IMR-90 (cell line): ENCODE measurements at regions not wholly inside any gene's neighbourhood (a gene's known extent, or its start where the extent isn't known, plus 50 kb on each side); places are given as distances from the start of the nearest gene placed in this dataset.

Experiments
- ATAC-seq: fragments of 200-7000 bp; cut with Tn5 transposase; 2 replicates; pipeline ENCODE4 v1.9.1; 2020; ENCODE audit warnings: low read depth, mild to moderate bottlenecking, moderate library complexity
- BruUV-seq: library from RNA; stranded (reverse); fragments of 400-500 nt; replicated peaks from 2 replicates; lab custom pipeline; 2021; lab: Mats Ljungman, UMichigan
- CTCF ChIA-PET: fragments of 300-600 bp; formaldehyde crosslinking; extraction: SDS; loops from one replicate; lab custom pipeline; 2021; ENCODE audit warnings: antibody characterized with exemption; lab: Yijun Ruan, JAX
- POLR2A ChIA-PET: fragments of 300-600 bp; sonication (Branson Sonifier 250); formaldehyde crosslinking; loops from one replicate; lab custom pipeline; 2022; ENCODE audit warnings: antibody characterized with exemption; ENCODE audit not compliant: unreplicated experiment; lab: Charles Lee
- DNase-seq: peaks from one replicate; pipeline ENCODE4 v3.0.0; 2013
- H2AFZ ChIP-seq: replicated peaks from 2 replicates; pipeline ENCODE3; 2013; ENCODE audit warnings: low read length, mild to moderate bottlenecking; ENCODE audit not compliant: poor library complexity
- H2AK5ac ChIP-seq: 2 replicates; pipeline ENCODE4 v1.6.1; 2013; ENCODE audit warnings: low read depth, low read length, inconsistent platforms
- H2AK9ac ChIP-seq: replicated peaks from 2 replicates; pipeline ENCODE3; 2013; ENCODE audit warnings: mild to moderate bottlenecking, low read depth, low read length, moderate library complexity; ENCODE audit not compliant: poor library complexity
- H2BK120ac ChIP-seq: 2 replicates; pipeline ENCODE4 v1.6.1; 2013; ENCODE audit warnings: low read depth, low read length, inconsistent platforms
- H2BK15ac ChIP-seq: 3 replicates; pipeline ENCODE4 v1.6.1; 2013; ENCODE audit warnings: low read depth, low read length, inconsistent platforms
- H2BK20ac ChIP-seq: 2 replicates; pipeline ENCODE4 v1.6.1; 2013; ENCODE audit warnings: low read depth, mild to moderate bottlenecking, inconsistent platforms, low read length, moderate library complexity
- H2BK5ac ChIP-seq: 2 replicates; pipeline ENCODE4 v1.6.1; 2013; ENCODE audit warnings: mild to moderate bottlenecking, low read depth, low read length, inconsistent platforms; ENCODE audit not compliant: poor library complexity, severe bottlenecking
- H3K14ac ChIP-seq: replicated peaks from 2 replicates; pipeline ENCODE4 v1.6.1; 2013; ENCODE audit warnings: low read depth, low read length, inconsistent platforms
- H3K18ac ChIP-seq: 2 replicates; pipeline ENCODE4 v1.6.1; 2013; ENCODE audit warnings: low read depth, low read length, control low read depth
- H3K23ac ChIP-seq: 2 replicates; pipeline ENCODE4 v1.6.1; 2013; ENCODE audit warnings: low read depth, low read length, inconsistent platforms
- H3K27ac ChIP-seq: 2 replicates; pipeline ENCODE4 v1.5.1; 2013; ENCODE audit warnings: mild to moderate bottlenecking, control low read depth, low read length; ENCODE audit not compliant: insufficient read depth
- H3K27me3 ChIP-seq: 2 replicates; pipeline ENCODE4 v1.6.1; 2013; ENCODE audit warnings: low read length; ENCODE audit not compliant: control insufficient read depth, insufficient read depth
- H3K36me3 ChIP-seq: 2 replicates; pipeline ENCODE4 v1.6.1; 2013; ENCODE audit warnings: low read length, mixed read lengths; ENCODE audit not compliant: control insufficient read depth, insufficient read depth
- H3K4ac ChIP-seq: 2 replicates; pipeline ENCODE4 v1.6.1; 2013; ENCODE audit warnings: low read depth, low read length, inconsistent platforms
- H3K4me1 ChIP-seq: 2 replicates; pipeline ENCODE4 v1.6.1; 2013; ENCODE audit warnings: low read length, mixed read lengths; ENCODE audit not compliant: control insufficient read depth, insufficient read depth
- H3K4me2 ChIP-seq: 2 replicates; pipeline ENCODE4 v1.6.1; 2013; ENCODE audit warnings: low read depth, mild to moderate bottlenecking, control low read depth, low read length, moderate library complexity
- H3K4me3 ChIP-seq: 2 replicates; pipeline ENCODE4 v1.5.1; 2013; ENCODE audit warnings: low read depth, mild to moderate bottlenecking, control low read depth, low read length, moderate library complexity; ENCODE audit not compliant: insufficient read depth
- H3K56ac ChIP-seq: 2 replicates; pipeline ENCODE4 v1.6.1; 2013; ENCODE audit warnings: low read length, inconsistent platforms; ENCODE audit not compliant: insufficient read depth; ENCODE audit errors: extremely low read depth
- H3K79me1 ChIP-seq, 2 experiments: 2 replicates each; pipeline ENCODE4 v1.6.1; 2013; ENCODE audit warnings: low read length in 2 of 2, inconsistent platforms in 1 of 2, low read depth in 1 of 2
- H3K9ac ChIP-seq: 2 replicates; pipeline ENCODE4 v1.6.1; 2013; ENCODE audit warnings: low read depth, low read length, control low read depth
- H3K9me1 ChIP-seq: 2 replicates; pipeline ENCODE4 v1.6.1; 2013; ENCODE audit warnings: low read length, inconsistent platforms; ENCODE audit not compliant: insufficient read depth
- H3K9me3 ChIP-seq: 2 replicates; pipeline ENCODE4 v1.6.1; 2013; ENCODE audit warnings: low read length; ENCODE audit not compliant: control insufficient read depth, insufficient read depth
- H4K20me1 ChIP-seq: 2 replicates; pipeline ENCODE4 v1.6.1; 2013; ENCODE audit warnings: low read length, inconsistent platforms; ENCODE audit not compliant: insufficient read depth
- H4K5ac ChIP-seq: 2 replicates; pipeline ENCODE4 v1.6.1; 2013; ENCODE audit warnings: mild to moderate bottlenecking, low read depth, low read length, control low read depth
- H4K8ac ChIP-seq, 2 experiments: 2 replicates each; pipeline ENCODE4 v1.6.1; 2013; ENCODE audit warnings: low read depth in 2 of 2, low read length in 2 of 2, control low read depth in 1 of 2, inconsistent platforms in 1 of 2
- H4K91ac ChIP-seq: 2 replicates; pipeline ENCODE4 v1.6.1; 2013; ENCODE audit warnings: low read depth, low read length, inconsistent platforms; ENCODE audit not compliant: insufficient read depth
- BHLHE40 ChIP-seq: fragments of 150-350 bp; IDR thresholded peaks from 2 replicates; pipeline ENCODE4 v1.6.1; 2016; ENCODE audit warnings: mild to moderate bottlenecking, low read depth, low read length
- CHD1 ChIP-seq: IDR thresholded peaks from 2 replicates; pipeline ENCODE4 v1.6.1; 2012; ENCODE audit warnings: low read depth, low read length, improper control_type of control experiment
- CTCF ChIP-seq: conservative IDR thresholded peaks from 2 replicates; pipeline ENCODE4 v1.5.1; 2012; ENCODE audit warnings: mild to moderate bottlenecking, low read depth, low read length, improper control_type of control experiment
- FOS ChIP-seq: fragments of 150-350 bp; IDR thresholded peaks from 2 replicates; pipeline ENCODE4 v1.6.1; 2016; ENCODE audit warnings: low read depth, low read length
- MAFK ChIP-seq: IDR thresholded peaks from 2 replicates; pipeline ENCODE4 v1.6.1; 2012; ENCODE audit warnings: low read depth, low read length, improper control_type of control experiment
- MAZ ChIP-seq: IDR thresholded peaks from 2 replicates; pipeline ENCODE4 v1.6.1; 2012; ENCODE audit warnings: low read depth, mild to moderate bottlenecking, low read length, improper control_type of control experiment, moderate library complexity, borderline replicate concordance
- MXI1 ChIP-seq: IDR thresholded peaks from 2 replicates; pipeline ENCODE4 v1.6.1; 2012; ENCODE audit warnings: low read depth, mild to moderate bottlenecking, low read length, moderate library complexity, borderline replicate concordance
- POLR2A ChIP-seq: IDR thresholded peaks from 2 replicates; pipeline ENCODE4 v1.6.1; 2012; ENCODE audit warnings: mild to moderate bottlenecking, low read depth, low read length
- RAD21 ChIP-seq: IDR thresholded peaks from 2 replicates; pipeline ENCODE4 v1.6.1; 2012; ENCODE audit warnings: low read length, improper control_type of control experiment
- RCOR1 ChIP-seq: IDR thresholded peaks from 2 replicates; pipeline ENCODE4 v1.6.1; 2012; ENCODE audit warnings: mild to moderate bottlenecking, low read length, improper control_type of control experiment; ENCODE audit not compliant: insufficient replicate concordance
- WGBS, 2 experiments: methylation state at CpG; one replicate each; pipeline versions ENCODE4 v1.1.5 to v1.1.7; 2013; ENCODE audit warnings: missing lambda C conversion rate in 2 of 2; ENCODE audit not compliant: insufficient read length in 1 of 2; ENCODE audit errors: extremely low coverage in 2 of 2; 5-methylcytosine and 5-hydroxymethylcytosine counted together
- dilution Hi-C: fragments of 300-500 bp; cut with HindIII; formaldehyde crosslinking; loops from one replicate; pipeline ENCODE4 v1.14.3; 2018; ENCODE audit warnings: low sequenced_read_pairs; ENCODE audit not compliant: unreplicated experiment
- in situ Hi-C: fragments of 300-500 bp; cut with MboI; formaldehyde crosslinking; loops from 3 replicates; pipeline ENCODE4 v1.14.3; 2019; ENCODE audit warnings: low sequenced_read_pairs, inconsistent platforms, mixed read lengths
- intact Hi-C: fragments of 100-400 bp; cut with micrococcal nuclease; formaldehyde crosslinking; loops from 2 replicates; pipeline ENCODE4 v1.10.0; 2022
- TF ChIP-seq, protein P1 (sequence below): fragments of 150-350 bp; IDR thresholded peaks from 2 replicates; pipeline ENCODE4 v1.6.1; 2016; ENCODE audit warnings: low read depth, mild to moderate bottlenecking, low read length, moderate library complexity, borderline replicate concordance
- TF ChIP-seq, protein P2 (sequence below): fragments of 150-350 bp; IDR thresholded peaks from 2 replicates; pipeline ENCODE4 v1.6.1; 2017; ENCODE audit warnings: mild to moderate bottlenecking, antibody characterized with exemption, low read length, low read depth

DNA sequence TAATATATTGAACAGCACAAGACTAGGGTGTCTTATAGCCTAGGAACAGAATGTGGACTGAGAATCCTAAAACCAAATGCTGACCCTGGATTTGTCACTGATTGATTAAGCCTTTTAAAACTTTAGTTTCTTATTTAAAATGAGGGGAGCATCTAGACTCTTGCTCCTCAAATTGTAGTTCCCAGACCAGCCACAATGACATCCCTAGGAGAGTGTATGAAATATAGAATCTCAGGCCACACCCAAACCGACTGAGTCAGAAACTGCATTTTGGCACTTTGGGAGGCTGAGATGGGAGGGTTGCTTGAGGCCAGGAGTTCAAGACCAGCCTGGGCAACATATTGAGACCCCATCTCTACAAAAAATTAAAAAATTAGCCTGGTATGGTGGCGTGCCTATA, 287.8 kb upstream of the UMPS start:
- ATAC-seq: no peak
- POLR2A ChIA-PET: no interaction called here
- whole genome bisulfite sequencing, 2 experiments: no CpG with 5 or more reads among the region's 2 CpGs

More for the DNA sequence above, 287.8 kb upstream of the UMPS start:
- no peak for TF ChIP-seq MXI1
- no peak for TF ChIP-seq FOS
- TF ChIP-seq CTCF: no peak
- TF ChIP-seq CHD1: no peak
- TF ChIP-seq MAFK: no peak
- TF ChIP-seq MAZ: no peak
- no peak for TF ChIP-seq POLR2A
- TF ChIP-seq RAD21: no peak
- no peak for TF ChIP-seq RCOR1
- TF ChIP-seq, protein P1, sequence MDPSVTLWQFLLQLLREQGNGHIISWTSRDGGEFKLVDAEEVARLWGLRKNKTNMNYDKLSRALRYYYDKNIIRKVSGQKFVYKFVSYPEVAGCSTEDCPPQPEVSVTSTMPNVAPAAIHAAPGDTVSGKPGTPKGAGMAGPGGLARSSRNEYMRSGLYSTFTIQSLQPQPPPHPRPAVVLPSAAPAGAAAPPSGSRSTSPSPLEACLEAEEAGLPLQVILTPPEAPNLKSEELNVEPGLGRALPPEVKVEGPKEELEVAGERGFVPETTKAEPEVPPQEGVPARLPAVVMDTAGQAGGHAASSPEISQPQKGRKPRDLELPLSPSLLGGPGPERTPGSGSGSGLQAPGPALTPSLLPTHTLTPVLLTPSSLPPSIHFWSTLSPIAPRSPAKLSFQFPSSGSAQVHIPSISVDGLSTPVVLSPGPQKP: no peak
- TF ChIP-seq, protein P2, sequence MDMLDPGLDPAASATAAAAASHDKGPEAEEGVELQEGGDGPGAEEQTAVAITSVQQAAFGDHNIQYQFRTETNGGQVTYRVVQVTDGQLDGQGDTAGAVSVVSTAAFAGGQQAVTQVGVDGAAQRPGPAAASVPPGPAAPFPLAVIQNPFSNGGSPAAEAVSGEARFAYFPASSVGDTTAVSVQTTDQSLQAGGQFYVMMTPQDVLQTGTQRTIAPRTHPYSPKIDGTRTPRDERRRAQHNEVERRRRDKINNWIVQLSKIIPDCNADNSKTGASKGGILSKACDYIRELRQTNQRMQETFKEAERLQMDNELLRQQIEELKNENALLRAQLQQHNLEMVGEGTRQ: no peak
- no peak for TF ChIP-seq BHLHE40
- Histone ChIP-seq H2BK5ac (no peak overlapping the region), H2AK5ac (no peak overlapping the region), H3K14ac (no peak overlapping the region), H2BK20ac (no peak overlapping the region), H2BK15ac (no peak overlapping the region), H2AFZ (no peak overlapping the region), H3K79me1 (no peaks in the 10 kb centered on the region), H4K91ac (no peak overlapping the region), H3K56ac (no peak overlapping the region), H4K8ac (no peak overlapping the region), H3K9ac (no peak overlapping the region), H2BK120ac (no peak overlapping the region), H3K4me1 (no peaks in the 10 kb centered on the region), H4K5ac (no peak overlapping the region), H2AK9ac (no peak overlapping the region), H3K9me3 (no peaks in the 10 kb centered on the region), H3K4ac (no peak overlapping the region), H3K27ac (no peak overlapping the region), H3K18ac (no peak overlapping the region), H3K36me3 (peaks cover 7% of the 10 kb centered on the region; the same call in 1 of the 2 replicates), H3K27me3 (no peaks in the 10 kb centered on the region; the same call in 1 of the 2 replicates), H4K20me1 (no peaks in the 10 kb centered on the region), H3K23ac (no peak overlapping the region), H3K4me3 (no peak overlapping the region), H3K9me1 (no peaks in the 10 kb centered on the region), H3K4me2 (no peak overlapping the region)
- BruUV-seq: no TSS peak
- in situ Hi-C loops (no loop called here), dilution Hi-C loops (no loop called here), intact Hi-C loops (no loop called here)
- no peak for DNase-seq
- CTCF ChIA-PET: no interaction called here
